NCI-H82 (cell line): ENCODE measurements at regions not wholly inside any gene's neighbourhood (a gene's known extent, or its start where the extent isn't known, plus 50 kb on each side); places are given as distances from the start of the nearest gene placed in this dataset.
A peak's percentile ranks its signal among the peaks of the same experiment; 100 is the strongest.

Experiments
- DNase-seq: peaks from one replicate; lab custom pipeline; 2025; lab: John Stamatoyannopoulos, UW

DNA sequence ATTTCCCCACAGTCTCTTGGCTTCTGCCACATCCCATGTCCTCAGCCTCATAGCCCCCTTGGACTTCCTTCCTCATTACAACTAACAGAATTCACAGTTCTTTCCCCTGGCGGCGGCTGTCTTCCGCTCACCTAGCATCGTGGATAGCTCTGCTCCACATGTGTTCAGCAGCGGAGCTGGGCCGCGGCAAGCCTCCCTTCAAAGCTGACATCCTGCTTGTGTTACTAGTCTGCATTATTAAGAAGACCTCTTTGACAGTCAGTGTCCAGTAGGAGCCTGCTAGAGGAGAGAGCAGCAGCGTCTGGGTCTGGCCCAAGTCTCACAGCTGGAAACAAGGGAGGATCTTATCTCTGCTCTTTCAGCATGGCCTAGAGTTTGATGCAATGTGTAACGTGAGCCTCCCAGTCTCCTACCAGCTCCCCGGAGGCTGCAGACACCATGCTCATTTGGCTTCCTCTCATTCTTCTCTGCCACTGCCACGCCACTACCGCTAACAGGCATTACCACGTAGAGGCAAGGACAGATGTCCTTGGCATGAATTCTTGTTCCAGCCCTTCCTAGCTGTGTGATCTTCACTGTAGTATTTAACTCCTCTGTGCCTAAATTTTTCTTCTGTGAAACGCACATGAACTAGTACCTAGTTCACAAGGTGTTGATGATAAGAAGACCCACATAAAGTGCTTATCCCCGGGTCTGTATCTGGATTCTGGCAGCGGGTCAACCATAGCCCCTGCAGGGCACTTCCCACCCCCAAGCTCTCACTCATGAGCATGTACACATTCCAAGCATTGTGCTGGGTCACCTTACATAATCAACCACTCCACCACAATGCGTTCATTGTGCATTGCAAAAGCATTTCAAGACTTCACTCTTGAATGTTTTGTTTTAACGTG, 107.1 kb upstream of the BACH2 start:
- DNase-seq: no peak

GRCh38 chr6:90402831-90403192, 106.2 kb upstream of the BACH2 start:
- no peak for DNase-seq

GRCh38 chr6:90401933-90402830, 105.5 kb upstream of the BACH2 start:
- no peak for DNase-seq

- no peak for DNase-seq
These were observed 103.3 kb upstream of the BACH2 start for GRCh38 chr6:90399970-90400369.

DNA sequence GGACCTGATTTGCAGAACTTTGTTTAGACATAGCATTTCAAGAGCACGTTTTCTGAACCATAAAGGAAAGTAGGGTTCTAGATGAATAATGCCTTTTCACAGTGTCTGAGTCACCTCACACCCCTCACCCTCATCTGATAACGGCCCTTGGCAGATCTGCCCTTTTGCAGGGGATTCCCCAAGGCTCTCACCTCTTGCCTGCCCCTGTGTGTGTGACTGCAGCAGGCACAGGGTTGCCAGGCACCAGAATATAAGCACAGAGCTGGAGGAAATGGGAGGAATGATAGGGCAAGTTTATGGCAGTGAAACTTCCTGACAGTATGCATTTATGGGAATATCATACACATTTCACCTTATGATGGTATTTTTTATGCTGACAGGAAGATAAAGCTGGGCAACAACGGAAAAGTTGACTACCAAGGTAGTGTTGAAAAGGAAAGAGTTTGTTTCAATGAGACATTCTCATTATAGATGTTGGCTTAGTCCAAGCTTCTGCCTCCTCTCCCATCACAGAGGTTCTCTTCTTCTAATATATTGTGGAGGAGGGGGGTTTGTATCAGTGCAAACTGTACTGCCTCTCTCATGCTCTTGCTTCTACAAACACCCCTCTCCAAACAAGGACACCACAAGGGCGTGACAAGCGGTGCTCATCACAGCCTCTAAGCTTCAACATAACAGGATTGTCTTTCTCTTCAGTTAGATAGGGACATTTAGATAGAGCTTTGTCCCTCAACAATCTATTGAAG, 101.5 kb upstream of the BACH2 start:
- DNase-seq: peak; percentile 38

DNA sequence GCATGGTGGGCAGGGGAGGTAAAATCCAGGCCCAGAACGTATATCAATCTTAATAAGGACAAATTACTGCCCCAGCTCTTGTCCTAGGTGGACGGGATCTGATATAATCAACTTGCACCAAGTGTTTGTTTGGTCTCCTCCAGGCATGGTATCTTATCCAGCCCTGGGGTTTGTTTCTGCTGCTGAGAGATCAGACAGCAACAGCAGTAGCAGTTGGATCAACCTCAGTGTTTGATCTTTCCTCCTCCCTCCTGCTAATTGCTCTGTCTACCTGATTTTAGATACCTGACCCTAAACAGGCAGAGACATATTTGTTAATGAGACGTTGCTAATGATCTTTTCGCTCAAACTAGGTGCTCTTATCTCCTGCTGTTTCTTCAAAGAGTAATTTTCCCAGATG, 100.4 kb upstream of the BACH2 start:
- no peak for DNase-seq

DNA sequence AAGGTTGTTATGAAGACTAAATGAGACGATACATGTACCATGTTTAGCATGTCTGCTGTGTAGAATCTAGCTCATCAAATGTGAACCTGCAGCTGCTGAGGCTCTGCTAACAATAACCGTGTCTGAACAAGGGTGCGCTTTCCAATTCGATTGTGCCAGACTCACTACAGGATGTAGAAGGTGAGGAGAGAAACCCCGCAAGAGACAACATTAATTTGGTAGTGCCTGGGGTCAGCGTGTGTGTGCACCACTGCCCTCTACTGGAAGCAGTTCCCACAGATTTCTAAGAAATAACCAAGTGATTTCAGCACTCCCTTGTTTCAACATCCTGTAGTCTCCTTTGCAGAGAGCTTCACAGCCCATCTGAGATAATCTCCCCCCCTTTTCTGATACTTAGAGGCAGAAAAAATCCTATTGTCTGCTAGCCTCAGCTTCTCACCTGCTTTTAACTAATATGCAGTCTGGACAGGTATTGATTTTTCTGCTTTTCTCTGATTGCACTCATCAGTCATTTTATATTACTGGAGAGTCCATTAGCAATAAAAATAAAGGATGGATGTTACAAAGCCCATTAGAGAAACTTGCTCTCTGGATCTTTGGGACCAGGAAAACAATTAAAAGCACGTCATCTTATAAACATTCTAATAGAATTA, 96.7 kb upstream of the BACH2 start:
- peak; percentile 95 for DNase-seq

DNA sequence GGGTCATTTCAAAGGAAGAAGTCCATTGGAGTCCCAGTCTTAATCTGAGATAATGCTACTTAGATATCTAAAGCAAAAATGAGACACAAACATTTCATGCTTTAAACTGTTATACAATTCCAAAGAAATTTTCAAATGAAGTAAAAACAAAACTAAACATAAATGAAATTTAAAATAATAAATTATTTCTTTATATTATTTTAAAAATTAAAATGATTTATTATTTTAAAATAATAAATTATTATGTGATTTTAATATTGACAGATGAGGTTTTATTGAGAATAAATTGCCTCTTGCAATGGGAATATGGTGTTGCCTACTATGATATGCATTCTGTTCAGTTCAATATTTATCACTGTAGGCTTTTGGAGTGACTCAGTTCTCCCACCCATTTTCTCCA, 93.7 kb upstream of the BACH2 start:
- no peak for DNase-seq

GRCh38 chr6:90388395-90388794, 91.8 kb upstream of the BACH2 start:
- no peak for DNase-seq

DNA sequence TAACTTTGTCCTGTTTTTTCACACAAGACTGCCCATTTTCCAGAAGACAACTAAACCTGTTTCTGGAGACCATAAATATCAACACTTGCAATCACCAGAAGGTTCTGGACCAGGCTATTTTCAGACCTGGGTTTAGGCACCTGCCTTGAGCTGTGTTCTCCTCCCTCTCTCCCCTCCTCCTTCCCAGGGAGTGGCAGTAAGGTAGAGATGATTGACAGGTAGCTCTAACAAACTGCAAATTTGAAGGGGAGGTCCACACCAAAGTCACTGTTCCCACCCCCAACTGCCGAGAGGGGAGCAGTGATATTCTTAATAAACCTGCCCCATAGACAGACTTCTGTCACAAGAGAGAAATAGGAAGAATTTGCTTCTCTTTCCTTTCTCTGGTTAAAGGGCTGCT, 91.2 kb upstream of the BACH2 start:
- DNase-seq: no peak

GRCh38 chr6:90387383-90387775, 90.7 kb upstream of the BACH2 start:
- no peak for DNase-seq

GRCh38 chr6:90386399-90387382, 90.0 kb upstream of the BACH2 start:
- no peak for DNase-seq

DNA sequence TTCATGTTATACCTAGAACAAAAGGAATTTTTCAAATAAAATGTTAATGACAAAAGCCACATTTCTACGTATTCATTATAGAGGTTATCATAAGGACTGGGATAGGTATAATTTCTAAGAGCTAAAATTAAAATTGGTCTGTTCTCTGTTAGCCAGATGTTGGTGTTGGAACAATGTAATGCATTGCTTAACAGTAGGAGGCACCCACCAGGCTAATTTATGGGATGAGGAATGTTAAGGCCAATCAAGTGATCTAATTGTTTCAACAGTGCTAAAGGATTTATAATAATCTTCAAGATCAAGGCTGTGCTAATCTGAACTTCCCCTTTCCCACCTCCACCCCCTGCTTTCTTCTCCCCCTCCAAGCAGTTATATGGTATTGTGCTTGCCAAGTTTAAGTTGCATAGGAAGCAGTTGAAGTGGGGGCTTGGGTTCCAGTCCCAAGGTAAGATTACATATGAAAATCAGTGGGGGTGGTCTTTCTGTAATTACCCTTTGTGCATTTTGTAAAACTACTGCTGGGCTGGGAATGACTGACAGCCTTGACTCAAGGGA, 89.2 kb upstream of the BACH2 start:
- peak; percentile 74 for DNase-seq

GRCh38 chr6:90384720-90385119, 88.1 kb upstream of the BACH2 start:
- DNase-seq: peak; percentile 3

GRCh38 chr6:90383196-90383822, 86.7 kb upstream of the BACH2 start:
- DNase-seq: no peak

DNA sequence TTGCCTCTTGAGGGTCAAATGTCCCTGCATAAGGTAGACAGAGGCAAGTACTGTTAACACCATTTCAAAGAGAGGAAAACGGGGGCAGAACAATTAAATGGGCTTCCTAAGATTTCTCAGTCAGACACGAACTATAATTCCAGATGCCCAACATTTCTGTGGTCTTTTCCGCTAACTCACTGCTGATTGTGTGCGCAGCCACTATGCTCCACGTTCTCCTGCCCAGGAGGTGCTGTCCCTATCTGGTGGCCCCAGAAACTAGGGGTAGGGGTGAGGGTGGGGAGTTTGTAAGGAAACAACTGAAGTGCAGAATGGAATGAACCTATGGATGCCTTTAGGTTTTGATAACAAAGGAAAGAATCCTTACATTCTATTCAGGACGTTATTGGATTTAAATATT, 86.1 kb upstream of the BACH2 start:
- no peak for DNase-seq

- no peak for DNase-seq
These were observed 79.2 kb upstream of the BACH2 start for GRCh38 chr6:90375681-90376439.

GRCh38 chr6:90374201-90374600, 77.6 kb upstream of the BACH2 start:
- DNase-seq: peak; percentile 60

GRCh38 chr6:90372885-90373284, 76.2 kb upstream of the BACH2 start:
- DNase-seq: no peak
